ENCODE measurements at regions not wholly inside any gene's neighbourhood (a gene's known extent, or its start where the extent isn't known, plus 50 kb on each side); places are given as distances from the start of the nearest gene placed in this dataset.

DNA sequence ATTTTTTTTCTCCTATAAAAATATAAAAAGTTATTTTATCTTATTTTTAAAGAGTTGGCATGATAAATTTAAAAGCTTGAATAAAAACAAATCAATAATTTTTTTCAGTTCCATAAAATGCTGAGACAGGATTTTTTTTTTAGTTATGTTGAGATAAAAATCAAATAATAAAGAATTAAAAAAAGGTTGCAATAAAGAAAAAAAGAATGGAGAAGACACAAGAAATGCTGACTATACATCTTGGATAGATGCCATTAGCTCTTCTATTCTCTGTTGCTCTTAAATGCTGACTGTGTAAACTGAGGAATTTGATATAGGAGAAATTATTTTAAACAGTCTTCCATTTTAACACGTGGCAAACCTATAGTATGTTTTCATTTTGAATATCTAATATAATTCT, 2298.5 kb downstream of the MRPL39 start:
- no peak for TF ChIP-seq EZH2phosphoT487 (IDR thresholded peaks at IDR 0.05; ENCODE audit: low read depth)
- TF ChIP-seq, protein P1, sequence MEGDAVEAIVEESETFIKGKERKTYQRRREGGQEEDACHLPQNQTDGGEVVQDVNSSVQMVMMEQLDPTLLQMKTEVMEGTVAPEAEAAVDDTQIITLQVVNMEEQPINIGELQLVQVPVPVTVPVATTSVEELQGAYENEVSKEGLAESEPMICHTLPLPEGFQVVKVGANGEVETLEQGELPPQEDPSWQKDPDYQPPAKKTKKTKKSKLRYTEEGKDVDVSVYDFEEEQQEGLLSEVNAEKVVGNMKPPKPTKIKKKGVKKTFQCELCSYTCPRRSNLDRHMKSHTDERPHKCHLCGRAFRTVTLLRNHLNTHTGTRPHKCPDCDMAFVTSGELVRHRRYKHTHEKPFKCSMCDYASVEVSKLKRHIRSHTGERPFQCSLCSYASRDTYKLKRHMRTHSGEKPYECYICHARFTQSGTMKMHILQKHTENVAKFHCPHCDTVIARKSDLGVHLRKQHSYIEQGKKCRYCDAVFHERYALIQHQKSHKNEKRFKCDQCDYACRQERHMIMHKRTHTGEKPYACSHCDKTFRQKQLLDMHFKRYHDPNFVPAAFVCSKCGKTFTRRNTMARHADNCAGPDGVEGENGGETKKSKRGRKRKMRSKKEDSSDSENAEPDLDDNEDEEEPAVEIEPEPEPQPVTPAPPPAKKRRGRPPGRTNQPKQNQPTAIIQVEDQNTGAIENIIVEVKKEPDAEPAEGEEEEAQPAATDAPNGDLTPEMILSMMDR (IDR thresholded peaks at IDR 0.05; ENCODE audit: low read depth, low read length): no peak
- H3K9me3 ChIP-seq (ENCODE audit: insufficient read depth, low read length): no peaks in the 10 kb centered on the region
- no peak overlapping the region for H3K4me2 ChIP-seq (ENCODE audit: low read length)
- no peak overlapping the region for H2AFZ ChIP-seq (ENCODE audit: low read depth, low read length)
- H3K36me3 ChIP-seq (replicated peaks; ENCODE audit: low read depth, low read length): no peaks in the 10 kb centered on the region
- H3K27me3 ChIP-seq (ENCODE audit: low read depth, low read length): no peaks in the 10 kb centered on the region
- no peaks in the 10 kb centered on the region for H4K20me1 ChIP-seq (ENCODE audit: insufficient read depth, low read length)
- H3K4me3 ChIP-seq (ENCODE audit: low read length): no peak overlapping the region
- H3K4me1 ChIP-seq (ENCODE audit: low read length): no peaks in the 10 kb centered on the region
- H3K27ac ChIP-seq (ENCODE audit: low read length): no peak overlapping the region
- no peak overlapping the region for H3K9ac ChIP-seq (ENCODE audit: low read length)
- no peaks in the 10 kb centered on the region for H3K79me2 ChIP-seq (ENCODE audit: low read length)

DNA sequence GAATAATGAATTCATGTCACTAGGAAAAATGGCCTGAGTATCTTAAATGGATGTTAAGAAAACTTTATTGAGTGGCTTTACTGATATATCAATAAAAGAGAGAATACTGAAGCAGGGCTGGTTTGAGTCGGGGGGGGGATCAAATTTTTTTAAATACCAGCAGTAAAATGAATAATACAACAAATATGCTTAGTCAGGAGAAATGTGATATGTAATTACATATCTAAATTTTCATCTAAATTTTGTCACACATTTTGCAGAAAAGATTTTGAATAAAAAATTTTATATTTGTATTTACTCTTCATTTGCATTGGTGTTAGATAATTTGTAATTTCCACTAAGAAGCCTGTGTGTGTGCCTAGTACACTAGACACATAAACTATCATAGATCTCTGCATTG, 2300.2 kb downstream of the MRPL39 start:
- Histone ChIP-seq H2AFZ (ENCODE audit: low read depth, low read length) (no peak overlapping the region), H3K4me3 (ENCODE audit: low read length) (no peak overlapping the region), H3K9ac (ENCODE audit: low read length) (no peak overlapping the region), H3K27me3 (ENCODE audit: low read depth, low read length) (no peaks in the 10 kb centered on the region), H3K36me3 (replicated peaks; ENCODE audit: low read depth, low read length) (no peaks in the 10 kb centered on the region), H4K20me1 (ENCODE audit: insufficient read depth, low read length) (no peaks in the 10 kb centered on the region), H3K4me1 (ENCODE audit: low read length) (no peaks in the 10 kb centered on the region), H3K9me3 (ENCODE audit: insufficient read depth, low read length) (no peaks in the 10 kb centered on the region), H3K27ac (ENCODE audit: low read length) (no peak overlapping the region), H3K4me2 (ENCODE audit: low read length) (no peak overlapping the region), H3K79me2 (ENCODE audit: low read length) (no peaks in the 10 kb centered on the region)
- no peak for TF ChIP-seq EZH2phosphoT487 (IDR thresholded peaks at IDR 0.05; ENCODE audit: low read depth)
- TF ChIP-seq, protein P1 (IDR thresholded peaks at IDR 0.05; ENCODE audit: low read depth, low read length): no peak

DNA sequence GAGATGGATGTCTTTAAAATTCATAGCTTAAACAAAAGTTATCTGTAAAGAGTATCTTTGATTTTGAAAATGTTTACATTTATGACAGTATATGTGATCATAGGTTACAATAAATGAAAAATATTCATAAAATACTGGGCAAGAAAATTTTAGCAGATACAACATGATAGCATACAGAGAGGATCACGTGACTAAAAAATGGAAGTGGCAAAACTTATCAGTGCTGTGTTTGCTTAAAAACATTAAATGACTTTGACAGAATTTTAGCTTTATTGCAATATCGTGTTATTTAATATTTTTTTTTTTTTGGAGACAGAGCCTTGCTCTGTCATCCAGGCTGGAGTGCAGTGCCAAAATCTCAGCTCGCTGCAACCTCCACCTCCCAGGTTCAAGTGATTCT, 2294.1 kb downstream of the NCAM2 start:
- no peaks in the 10 kb centered on the region for H3K27me3 ChIP-seq (ENCODE audit: low read depth, low read length)
- H2AFZ ChIP-seq (ENCODE audit: low read depth, low read length): no peak overlapping the region
- no peaks in the 10 kb centered on the region for H3K79me2 ChIP-seq (ENCODE audit: low read length)
- H4K20me1 ChIP-seq (ENCODE audit: insufficient read depth, low read length): no peaks in the 10 kb centered on the region
- TF ChIP-seq, protein P1 (IDR thresholded peaks at IDR 0.05; ENCODE audit: low read depth, low read length): no peak
- no peak for TF ChIP-seq EZH2phosphoT487 (IDR thresholded peaks at IDR 0.05; ENCODE audit: low read depth)
- H3K4me2 ChIP-seq (ENCODE audit: low read length): no peak overlapping the region
- H3K4me1 ChIP-seq (ENCODE audit: low read length): no peaks in the 10 kb centered on the region
- no peak overlapping the region for H3K27ac ChIP-seq (ENCODE audit: low read length)
- no peaks in the 10 kb centered on the region for H3K36me3 ChIP-seq (replicated peaks; ENCODE audit: low read depth, low read length)
- no peak overlapping the region for H3K4me3 ChIP-seq (ENCODE audit: low read length)
- no peak overlapping the region for H3K9ac ChIP-seq (ENCODE audit: low read length)
- H3K9me3 ChIP-seq (ENCODE audit: insufficient read depth, low read length): no peaks in the 10 kb centered on the region

DNA sequence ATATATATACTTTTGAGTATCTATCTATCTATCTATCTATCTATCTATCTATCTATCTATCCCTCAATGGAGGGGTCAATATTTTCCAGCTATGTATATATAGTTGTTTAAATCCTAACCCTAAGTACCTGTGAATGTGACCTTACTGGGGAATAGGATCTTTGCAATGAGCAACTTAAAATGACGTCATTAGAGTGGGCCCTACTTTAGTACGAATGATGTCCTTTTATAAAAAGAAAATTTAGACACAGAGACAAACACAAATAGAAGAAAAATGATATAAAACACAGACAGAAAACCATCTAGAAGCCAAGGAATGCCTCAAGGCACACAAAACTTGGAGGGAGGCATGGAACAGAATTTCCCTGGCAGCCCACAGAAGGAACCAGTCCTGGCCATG, 2283.7 kb downstream of the NCAM2 start:
- no peaks in the 10 kb centered on the region for H3K9me3 ChIP-seq (ENCODE audit: insufficient read depth, low read length)
- no peaks in the 10 kb centered on the region for H4K20me1 ChIP-seq (ENCODE audit: insufficient read depth, low read length)
- H3K27me3 ChIP-seq (ENCODE audit: low read depth, low read length): no peaks in the 10 kb centered on the region
- H3K9ac ChIP-seq (ENCODE audit: low read length): no peak overlapping the region
- TF ChIP-seq, protein P1 (IDR thresholded peaks at IDR 0.05; ENCODE audit: low read depth, low read length): no peak
- TF ChIP-seq EZH2phosphoT487 (IDR thresholded peaks at IDR 0.05; ENCODE audit: low read depth): no peak
- H3K4me2 ChIP-seq (ENCODE audit: low read length): no peak overlapping the region
- H3K27ac ChIP-seq (ENCODE audit: low read length): no peak overlapping the region
- no peaks in the 10 kb centered on the region for H3K4me1 ChIP-seq (ENCODE audit: low read length)
- no peaks in the 10 kb centered on the region for H3K36me3 ChIP-seq (replicated peaks; ENCODE audit: low read depth, low read length)
- H2AFZ ChIP-seq (ENCODE audit: low read depth, low read length): no peak overlapping the region
- H3K4me3 ChIP-seq (ENCODE audit: low read length): no peak overlapping the region
- no peaks in the 10 kb centered on the region for H3K79me2 ChIP-seq (ENCODE audit: low read length)

Measured in OCI-LY3 (cell line).